Suprapubic skin (tissue), 4 donors: ENCODE measurements at regions not wholly inside any gene's neighbourhood (a gene's known extent, or its start where the extent isn't known, plus 50 kb on each side); places are given as distances from the start of the nearest gene placed in this dataset.

ENCODE experiments used
- DNase-seq, 2 donors: peaks; one replicate each; pipeline ENCODE4 v3.0.0-alpha.2; 2019; ENCODE audit warnings: low spot score in 2 of 2
- H3K27ac ChIP-seq: fragments of 200-600 bp; sonication (generic); one replicate; pipeline ENCODE4 v1.5.1; 2019
- H3K27me3 ChIP-seq: fragments of 200-600 bp; sonication (generic); one replicate; pipeline ENCODE4 v1.5.1; 2019
- H3K36me3 ChIP-seq: fragments of 200-600 bp; sonication (generic); one replicate; pipeline ENCODE4 v1.5.1; 2019
- H3K4me1 ChIP-seq: fragments of 200-600 bp; sonication (generic); one replicate; pipeline ENCODE4 v1.5.1; 2019
- H3K4me3 ChIP-seq: fragments of 200-600 bp; sonication (generic); one replicate; pipeline ENCODE4 v1.5.1; 2019; ENCODE audit warnings: mild to moderate bottlenecking
- H3K9me3 ChIP-seq: fragments of 200-600 bp; sonication (generic); one replicate; pipeline ENCODE4 v1.5.1; 2019
- CTCF ChIP-seq, 2 donors: fragments of 200-600 bp in 1 of 2; fragments of 450-650 bp in 1 of 2; sonication (generic) in 1 of 2; IDR thresholded peaks; one replicate each; pipeline ENCODE4 v1.5.1; 2016 to 2019; ENCODE audit warnings: antibody characterized with exemption in 2 of 2, mild to moderate bottlenecking in 1 of 2, moderate library complexity in 1 of 2
- EP300 ChIP-seq: sonication (generic); formaldehyde crosslinking; IDR thresholded peaks from one replicate; pipeline ENCODE4 v1.6.1; 2017; ENCODE audit warnings: antibody characterized with exemption
- POLR2A ChIP-seq, 2 donors: fragments of 450-650 bp; IDR thresholded peaks; one replicate each; pipeline ENCODE4 v1.6.1; 2017; ENCODE audit warnings: antibody characterized with exemption in 2 of 2, mild to moderate bottlenecking in 2 of 2, moderate library complexity in 2 of 2
- POLR2AphosphoS5 ChIP-seq, 3 donors: sonication (generic); formaldehyde crosslinking; IDR thresholded peaks; one replicate each; pipeline ENCODE4 v1.6.1; 2017; ENCODE audit warnings: antibody characterized with exemption in 3 of 3
- WGBS: methylation state at CpG from one replicate; pipeline ENCODE4 v1.1.5; 2018; 5-methylcytosine and 5-hydroxymethylcytosine counted together

DNA sequence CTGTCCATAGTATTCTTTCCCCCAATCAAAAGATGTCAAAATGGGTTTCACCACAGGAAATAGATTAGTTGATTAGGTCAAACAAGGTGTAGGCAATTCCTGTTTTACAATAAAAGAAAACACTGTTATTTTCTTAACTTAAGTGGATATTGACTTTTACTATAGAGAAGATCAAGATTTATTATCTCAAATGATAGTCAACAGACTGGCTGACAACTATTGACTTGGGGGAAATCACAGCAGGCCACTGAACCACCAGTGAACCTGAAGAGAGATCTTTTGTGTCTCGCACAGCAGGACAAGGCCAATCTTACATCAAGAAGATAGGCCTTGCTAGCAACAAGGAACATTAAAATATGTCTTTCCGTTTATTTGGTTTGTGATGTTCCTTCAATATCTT lies 1187.6 kb downstream of the SI start:
- no peaks in the 10 kb centered on the region for H3K4me1 ChIP-seq
- H3K9me3 ChIP-seq, result no peaks in the 10 kb centered on the region
- H3K4me3 ChIP-seq, result no peak overlapping the region
- no peaks in the 10 kb centered on the region for H3K36me3 ChIP-seq
- no peak for TF ChIP-seq CTCF (IDR thresholded peaks at IDR 0.05)
- no peak for TF ChIP-seq EP300
- TF ChIP-seq POLR2AphosphoS5 (IDR thresholded peaks at IDR 0.05), result no peak
- no peak for TF ChIP-seq POLR2A (IDR thresholded peaks at IDR 0.05)
- WGBS, result 89% methylated on average over 2 of the region's 2 CpGs
- no peak for DNase-seq
- no peak overlapping the region for H3K27ac ChIP-seq
- H3K27me3 ChIP-seq, result no peaks in the 10 kb centered on the region

DNA sequence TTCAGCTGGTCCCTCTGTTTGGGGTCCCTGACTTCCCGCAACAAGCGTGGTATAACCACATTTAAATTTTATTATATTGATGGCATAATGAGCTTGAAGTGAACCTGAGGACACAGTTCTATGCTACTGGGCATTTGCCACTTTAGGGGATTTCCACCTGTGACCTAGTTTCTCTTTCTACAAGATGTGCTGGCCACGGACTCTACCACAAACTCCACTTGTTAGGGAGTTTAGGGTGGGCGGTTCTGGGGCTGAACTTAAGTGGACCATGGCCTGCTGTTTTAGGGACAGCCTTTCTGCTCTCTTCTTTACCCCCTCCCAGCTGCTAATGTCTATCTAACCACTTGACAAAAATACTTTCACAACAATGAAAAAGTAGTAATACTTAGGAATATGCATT lies 1199.1 kb downstream of the SI start:
- no peak for DNase-seq

DNA sequence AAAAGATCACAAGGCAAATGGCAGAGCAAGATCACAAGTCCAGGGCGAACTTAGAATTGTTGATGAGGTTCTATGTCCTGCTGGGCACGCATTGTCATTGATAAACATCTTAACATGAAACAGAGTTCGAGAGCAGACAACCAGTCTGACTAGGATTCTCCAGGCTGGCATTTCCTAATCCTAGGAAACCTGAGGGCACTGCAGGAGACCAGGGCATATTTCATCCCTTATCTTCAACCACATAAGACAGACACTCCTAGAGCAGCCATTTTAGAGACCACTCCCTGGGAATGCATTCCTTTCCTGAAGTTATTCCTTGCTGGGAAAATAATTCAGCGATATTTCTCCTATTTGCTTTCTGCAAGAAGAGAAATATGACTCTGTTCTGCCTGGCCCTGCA lies 1199.9 kb downstream of the SI start:
- no peaks in the 10 kb centered on the region for H3K4me1 ChIP-seq
- no peak overlapping the region for H3K4me3 ChIP-seq
- H3K27ac ChIP-seq, result no peak overlapping the region
- TF ChIP-seq CTCF (IDR thresholded peaks at IDR 0.05), result no peak
- TF ChIP-seq POLR2AphosphoS5 (IDR thresholded peaks at IDR 0.05), result no peak
- TF ChIP-seq EP300, result no peak
- TF ChIP-seq POLR2A (IDR thresholded peaks at IDR 0.05), result no peak
- no peak for DNase-seq
- WGBS, result 80% methylated on average over 4 of the region's 4 CpGs
- H3K9me3 ChIP-seq, result peaks cover 13% of the 10 kb centered on the region
- no peaks in the 10 kb centered on the region for H3K36me3 ChIP-seq
- H3K27me3 ChIP-seq, result no peaks in the 10 kb centered on the region

More for the DNA sequence above, 1199.1 kb downstream of the SI start:
- Histone ChIP-seq H3K27me3 (no peaks in the 10 kb centered on the region), H3K4me1 (no peaks in the 10 kb centered on the region), H3K36me3 (no peaks in the 10 kb centered on the region), H3K9me3 (peaks cover 13% of the 10 kb centered on the region), H3K27ac (no peak overlapping the region), H3K4me3 (no peak overlapping the region)
- TF ChIP-seq POLR2AphosphoS5 (IDR thresholded peaks at IDR 0.05), result no peak
- TF ChIP-seq POLR2A (IDR thresholded peaks at IDR 0.05), result no peak
- no peak for TF ChIP-seq EP300
- no peak for TF ChIP-seq CTCF (IDR thresholded peaks at IDR 0.05)
- 89% methylated on average over 4 of the region's 4 CpGs for WGBS

DNA sequence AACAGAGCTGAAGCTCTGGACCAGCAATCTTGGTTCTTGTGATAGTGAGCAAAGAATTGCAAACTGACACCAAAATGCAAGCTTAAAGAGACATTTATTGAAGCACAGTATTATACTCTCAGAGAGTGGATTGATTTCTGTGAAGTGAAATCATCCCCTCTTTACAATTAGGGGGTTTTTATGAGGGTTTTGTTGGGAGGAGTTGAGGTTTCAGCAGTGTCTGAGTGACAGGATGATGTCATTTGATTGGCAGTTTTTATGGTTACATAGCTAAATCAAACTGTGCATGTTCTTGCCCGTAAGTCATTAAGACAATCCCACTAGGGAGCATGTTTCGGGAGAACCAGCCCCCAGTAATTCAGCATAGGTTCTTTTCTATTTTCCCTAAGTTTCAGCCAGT lies 1200.5 kb downstream of the SI start:
- TF ChIP-seq POLR2AphosphoS5 (IDR thresholded peaks at IDR 0.05) (no peak), POLR2A (IDR thresholded peaks at IDR 0.05) (no peak), CTCF (IDR thresholded peaks at IDR 0.05) (no peak), EP300 (no peak)
- peaks cover 13% of the 10 kb centered on the region for H3K9me3 ChIP-seq
- WGBS, result 83% methylated on average over 2 of the region's 2 CpGs
- H3K36me3 ChIP-seq, result no peaks in the 10 kb centered on the region
- no peak for DNase-seq
- no peaks in the 10 kb centered on the region for H3K4me1 ChIP-seq
- H3K27me3 ChIP-seq, result no peaks in the 10 kb centered on the region
- H3K4me3 ChIP-seq, result no peak overlapping the region
- H3K27ac ChIP-seq, result no peak overlapping the region

DNA sequence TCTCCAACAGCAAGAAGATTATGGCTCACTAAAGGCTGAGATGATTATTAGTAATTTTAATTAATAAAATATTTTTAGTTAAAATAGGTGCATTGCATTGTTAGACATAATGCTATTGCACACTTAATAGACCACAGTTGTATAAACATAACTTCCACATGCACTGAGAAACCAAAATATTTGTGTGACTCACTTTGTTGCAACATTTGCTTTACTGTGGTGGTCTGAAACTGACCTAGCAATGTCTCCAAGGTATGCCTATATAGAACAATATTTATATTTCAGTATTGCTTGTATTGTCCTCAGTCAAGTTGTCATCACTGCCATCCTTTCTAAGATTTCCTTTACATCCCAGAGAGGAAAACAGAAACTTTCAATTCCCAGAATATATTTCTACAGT lies 1215.2 kb downstream of the SI start:
- TF ChIP-seq POLR2A (IDR thresholded peaks at IDR 0.05) (no peak), POLR2AphosphoS5 (IDR thresholded peaks at IDR 0.05) (no peak), CTCF (IDR thresholded peaks at IDR 0.05) (no peak), EP300 (no peak)
- Histone ChIP-seq H3K27ac (no peak overlapping the region), H3K27me3 (no peaks in the 10 kb centered on the region), H3K36me3 (no peaks in the 10 kb centered on the region), H3K4me1 (no peaks in the 10 kb centered on the region), H3K4me3 (no peak overlapping the region), H3K9me3 (no peaks in the 10 kb centered on the region)
- DNase-seq, result no peak
